Upper lobe of left lung (tissue), 4 donors: ENCODE measurements at regions not wholly inside any gene's neighbourhood (a gene's known extent, or its start where the extent isn't known, plus 50 kb on each side); places are given as distances from the start of the nearest gene placed in this dataset.

Experiments
- CTCF ChIP-seq, 6 experiments: fragments of 450-650 bp in 4 of 6; fragments of 200-600 bp in 2 of 6; sonication (generic) in 2 of 6; IDR thresholded peaks; one replicate each; pipeline ENCODE4 v1.5.1; 2016 to 2019; ENCODE audit warnings: antibody characterized with exemption in 6 of 6
- EP300 ChIP-seq, 4 donors: sonication (generic); formaldehyde crosslinking; IDR thresholded peaks; one replicate each; pipeline ENCODE4 v1.5.1; 2017; ENCODE audit warnings: antibody characterized with exemption in 4 of 4, control low read depth in 2 of 4

- TF ChIP-seq CTCF (IDR thresholded peaks at IDR 0.05) = no peak
- TF ChIP-seq EP300 (IDR thresholded peaks at IDR 0.05) = no peak
These were observed 2011.9 kb upstream of the PCDH10 start for GRCh38 chr4:131137196-131137595.
